ENCODE measurements at regions not wholly inside any gene's neighbourhood (a gene's known extent, or its start where the extent isn't known, plus 50 kb on each side); places are given as distances from the start of the nearest gene placed in this dataset.

- Histone ChIP-seq H3K27me3 (ENCODE audit: control insufficient read depth in 2 of 2, insufficient read depth in 2 of 2, low read length in 2 of 2) (no peaks in the 10 kb centered on the region), H3K4me2 (ENCODE audit: insufficient read depth, low read length) (no peak overlapping the region), H2AFZ (ENCODE audit: low read depth, low read length) (no peak overlapping the region), H3K36me3 (ENCODE audit: control insufficient read depth, insufficient read depth, low read length) (no peaks in the 10 kb centered on the region), H4K20me1 (replicated peaks; ENCODE audit: control insufficient read depth, insufficient read depth, low read length) (no peaks in the 10 kb centered on the region), H3K9ac (ENCODE audit: insufficient read depth in 1 of 2, low read depth in 2 of 2, low read length in 2 of 2) (no peak overlapping the region), H3K4me3 (no peak overlapping the region), H3K27ac (ENCODE audit: extremely low read depth, low read depth, low read length) (no peak overlapping the region), H3K9me1 (ENCODE audit: control insufficient read depth, insufficient read depth, low read length) (no peaks in the 10 kb centered on the region), H3K9me3 (replicated peaks; ENCODE audit: control insufficient read depth, insufficient read depth, low read depth, low read length) (no peaks in the 10 kb centered on the region), H3K4me1 (replicated peaks in 1 of 2; ENCODE audit: control insufficient read depth in 2 of 2, insufficient read depth in 2 of 2, low read length in 2 of 2) (no peaks in the 10 kb centered on the region), H3K79me2 (ENCODE audit: control insufficient read depth, insufficient read depth, low read length) (no peaks in the 10 kb centered on the region)
- BruUV-seq (replicated peaks), result no TSS peak
- CTCF ChIA-PET (ENCODE audit: low intra/inter-chr PET ratio), result no interaction called here
- intact Hi-C loops (cut with micrococcal nuclease), result no loop called here
- no peak for DNase-seq (ENCODE audit: extremely low read depth in 1 of 4, low spot score in 3 of 4)
- POLR2A ChIA-PET, result no interaction called here
- no peak for TF ChIP-seq ZNF282 (CRISPR knock-in tag; IDR thresholded peaks at IDR 0.05)
- TF ChIP-seq BCL6 (CRISPR knock-in tag; IDR thresholded peaks at IDR 0.05), result no peak
- no peak for TF ChIP-seq GTF2B (IDR thresholded peaks at IDR 0.05; ENCODE audit: extremely low read depth, insufficient read length)
- TF ChIP-seq KDM4B (IDR thresholded peaks at IDR 0.05; ENCODE audit: borderline replicate concordance in 2 of 2, low read depth in 1 of 2), result no peak
- no peak for TF ChIP-seq SRSF9 (IDR thresholded peaks at IDR 0.05; ENCODE audit: borderline replicate concordance, low read depth, low read length)
- no peak for TF ChIP-seq ZNF75A (CRISPR knock-in tag; IDR thresholded peaks at IDR 0.05)
- TF ChIP-seq CREB3L1 (IDR thresholded peaks at IDR 0.05; ENCODE audit: borderline replicate concordance, low read depth), result no peak
- TF ChIP-seq MCM3 (IDR thresholded peaks at IDR 0.05), result no peak
- no peak for TF ChIP-seq DACH1 (IDR thresholded peaks at IDR 0.05; ENCODE audit: partially characterized antibody)
- no peak for TF ChIP-seq TCF7 (IDR thresholded peaks at IDR 0.05; ENCODE audit: borderline replicate concordance)
- no peak for TF ChIP-seq ZBTB33 (CRISPR knock-in tag; IDR thresholded peaks at IDR 0.05)
- TF ChIP-seq HEY1 (CRISPR knock-in tag; IDR thresholded peaks at IDR 0.05; ENCODE audit: borderline replicate concordance), result no peak
- TF ChIP-seq CC2D1A (IDR thresholded peaks at IDR 0.05), result no peak
- TF ChIP-seq CEBPB (tag; IDR thresholded peaks at IDR 0.05), result no peak
- no peak for TF ChIP-seq ZNF280A (IDR thresholded peaks at IDR 0.05; ENCODE audit: low read depth, partially characterized antibody)
- TF ChIP-seq KAT8 (IDR thresholded peaks at IDR 0.05; ENCODE audit: low read depth), result no peak
- no peak for TF ChIP-seq RUNX1 (IDR thresholded peaks at IDR 0.05; ENCODE audit: low read depth)
- in situ Hi-C loops (cut with MboI), result no loop called here
- FAIRE-seq, result no peak
- no peak for ATAC-seq
These were observed 76.2 kb upstream of the CSNK1A1L start for GRCh38 chr13:37181620-37182019.
